ENCODE measurements at regions not wholly inside any gene's neighbourhood (a gene's known extent, or its start where the extent isn't known, plus 50 kb on each side); places are given as distances from the start of the nearest gene placed in this dataset.

GRCh38 chr1:55358581-55358980, 143.4 kb upstream of the USP24 start:
- no peak overlapping the region for H3K4me3 ChIP-seq (ENCODE audit: low read depth, low read length)
- no peak for DNase-seq (ENCODE audit: low read depth)
- TF ChIP-seq CTCF (IDR thresholded peaks at IDR 0.05; ENCODE audit: insufficient read depth, low read depth, low read length), result no peak

GRCh38 chr1:55355549-55355948, 140.4 kb upstream of the USP24 start:
- H3K4me3 ChIP-seq (ENCODE audit: low read depth, low read length), result no peak overlapping the region
- no peak for DNase-seq (ENCODE audit: low read depth)
- no peak for TF ChIP-seq CTCF (IDR thresholded peaks at IDR 0.05; ENCODE audit: insufficient read depth, low read depth, low read length)

- TF ChIP-seq CTCF (IDR thresholded peaks at IDR 0.05; ENCODE audit: insufficient read depth, low read depth, low read length), result no peak
- no peak for DNase-seq (ENCODE audit: low read depth)
- no peak overlapping the region for H3K4me3 ChIP-seq (ENCODE audit: low read depth, low read length)
Measured at GRCh38 chr1:55353707-55354620, 138.8 kb upstream of the USP24 start.

GRCh38 chr1:55352811-55353180, 137.6 kb upstream of the USP24 start:
- DNase-seq (ENCODE audit: low read depth), result no peak
- TF ChIP-seq CTCF (IDR thresholded peaks at IDR 0.05; ENCODE audit: insufficient read depth, low read depth, low read length), result no peak
- H3K4me3 ChIP-seq (ENCODE audit: low read depth, low read length), result no peak overlapping the region

GRCh38 chr1:55352080-55352810, 137.1 kb upstream of the USP24 start:
- no peak overlapping the region for H3K4me3 ChIP-seq (ENCODE audit: low read depth, low read length)
- no peak for TF ChIP-seq CTCF (IDR thresholded peaks at IDR 0.05; ENCODE audit: insufficient read depth, low read depth, low read length)
- no peak for DNase-seq (ENCODE audit: low read depth)

GRCh38 chr1:55348356-55348755, 133.2 kb upstream of the USP24 start:
- DNase-seq (ENCODE audit: low read depth), result no peak
- no peak overlapping the region for H3K4me3 ChIP-seq (ENCODE audit: low read depth, low read length)
- no peak for TF ChIP-seq CTCF (IDR thresholded peaks at IDR 0.05; ENCODE audit: insufficient read depth, low read depth, low read length)
